Cerebellar cortex (tissue), 1 donor: ENCODE measurements at regions not wholly inside any gene's neighbourhood (a gene's known extent, or its start where the extent isn't known, plus 50 kb on each side); places are given as distances from the start of the nearest gene placed in this dataset.

Experiments used
- DNase-seq: peaks from one replicate; pipeline ENCODE4 v3.0.0-alpha.2; 2015; ENCODE audit warnings: low spot score

GRCh38 chr5:152270096-152270495 lies 135.0 kb downstream of the NMUR2 start:
- no peak for DNase-seq

- DNase-seq, result no peak
Observed at GRCh38 chr5:152269533-152269932, 135.5 kb downstream of the NMUR2 start.

GRCh38 chr5:152264645-152265254 lies 140.3 kb downstream of the NMUR2 start:
- no peak for DNase-seq

- DNase-seq, result no peak
Observed at GRCh38 chr5:152262667-152263066, 142.4 kb downstream of the NMUR2 start.

- no peak for DNase-seq
Observed at GRCh38 chr5:152260940-152261339, 144.1 kb downstream of the NMUR2 start.

GRCh38 chr5:152259702-152260101 lies 145.4 kb downstream of the NMUR2 start:
- no peak for DNase-seq

- DNase-seq, result no peak
Observed at GRCh38 chr5:152256580-152256979, 148.5 kb downstream of the NMUR2 start.

- DNase-seq, result peak; percentile 88
Observed at GRCh38 chr5:152255411-152255810, 149.7 kb downstream of the NMUR2 start.

GRCh38 chr5:152247850-152248385 lies 157.2 kb downstream of the NMUR2 start:
- peak; percentile 66 for DNase-seq

GRCh38 chr5:152246401-152246800 lies 158.7 kb downstream of the NMUR2 start:
- DNase-seq, result no peak

- no peak for DNase-seq
Observed at GRCh38 chr5:152237531-152237930, 167.5 kb downstream of the NMUR2 start.

- no peak for DNase-seq
Observed at GRCh38 chr5:152226191-152226590, 178.9 kb downstream of the NMUR2 start.

GRCh38 chr5:152221721-152222629 lies 183.1 kb downstream of the NMUR2 start:
- peak; percentile 33 for DNase-seq

- DNase-seq, result no peak
Observed at GRCh38 chr5:152218694-152219093, 186.4 kb downstream of the NMUR2 start.

GRCh38 chr5:152205804-152206203 lies 199.3 kb downstream of the NMUR2 start:
- DNase-seq, result no peak

GRCh38 chr5:152202321-152202720 lies 202.8 kb downstream of the NMUR2 start:
- no peak for DNase-seq

GRCh38 chr5:152193391-152194107 lies 211.5 kb downstream of the NMUR2 start:
- DNase-seq, result no peak

- DNase-seq, result no peak
Observed at GRCh38 chr5:152188251-152188650, 216.8 kb downstream of the NMUR2 start.

GRCh38 chr5:152187668-152188067 lies 217.4 kb downstream of the NMUR2 start:
- no peak for DNase-seq

GRCh38 chr5:152185547-152186245 lies 219.4 kb downstream of the NMUR2 start:
- no peak for DNase-seq

GRCh38 chr5:152184266-152184665 lies 220.8 kb downstream of the NMUR2 start:
- no peak for DNase-seq

GRCh38 chr5:152181461-152181860 lies 223.6 kb downstream of the NMUR2 start:
- DNase-seq, result no peak
